ENCODE measurements at regions not wholly inside any gene's neighbourhood (a gene's known extent, or its start where the extent isn't known, plus 50 kb on each side); places are given as distances from the start of the nearest gene placed in this dataset.

DNA sequence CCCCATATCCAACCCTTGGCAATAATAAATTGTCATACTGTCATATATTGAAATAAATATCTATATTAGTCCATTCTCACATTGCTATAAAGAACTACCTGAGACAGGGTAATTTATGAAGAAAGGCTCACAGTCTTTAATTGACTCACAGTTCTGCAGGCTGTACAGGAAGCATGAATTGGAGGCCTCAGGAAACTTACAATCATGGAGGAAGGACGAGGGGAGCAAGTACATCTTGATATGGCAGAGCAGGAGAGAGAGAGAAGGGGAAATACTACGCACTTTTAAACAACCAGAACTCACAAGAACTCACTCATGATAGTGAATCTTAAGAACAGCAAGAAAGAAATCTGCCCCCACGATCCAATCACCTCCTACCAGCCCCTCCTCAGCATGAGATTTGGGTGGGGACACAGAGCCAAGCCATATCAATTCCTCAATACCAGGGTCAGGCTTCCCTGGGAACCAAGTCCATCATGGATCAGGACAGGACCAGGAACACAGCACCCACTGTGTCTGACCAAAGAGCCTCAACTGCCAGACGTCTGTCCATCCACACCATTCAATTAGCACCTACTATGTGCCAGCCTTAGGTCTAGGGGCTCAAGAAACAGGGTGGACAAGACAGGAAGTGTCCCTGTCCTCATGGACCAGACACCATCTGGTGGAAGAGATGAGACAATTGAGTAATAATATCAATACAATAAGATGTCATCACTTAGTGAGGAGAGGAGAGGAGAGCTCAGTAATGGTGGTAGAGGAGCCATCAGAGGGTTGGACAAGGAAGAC is 56.9 kb upstream of the TOP3B start:
- TF ChIP-seq, protein P1, sequence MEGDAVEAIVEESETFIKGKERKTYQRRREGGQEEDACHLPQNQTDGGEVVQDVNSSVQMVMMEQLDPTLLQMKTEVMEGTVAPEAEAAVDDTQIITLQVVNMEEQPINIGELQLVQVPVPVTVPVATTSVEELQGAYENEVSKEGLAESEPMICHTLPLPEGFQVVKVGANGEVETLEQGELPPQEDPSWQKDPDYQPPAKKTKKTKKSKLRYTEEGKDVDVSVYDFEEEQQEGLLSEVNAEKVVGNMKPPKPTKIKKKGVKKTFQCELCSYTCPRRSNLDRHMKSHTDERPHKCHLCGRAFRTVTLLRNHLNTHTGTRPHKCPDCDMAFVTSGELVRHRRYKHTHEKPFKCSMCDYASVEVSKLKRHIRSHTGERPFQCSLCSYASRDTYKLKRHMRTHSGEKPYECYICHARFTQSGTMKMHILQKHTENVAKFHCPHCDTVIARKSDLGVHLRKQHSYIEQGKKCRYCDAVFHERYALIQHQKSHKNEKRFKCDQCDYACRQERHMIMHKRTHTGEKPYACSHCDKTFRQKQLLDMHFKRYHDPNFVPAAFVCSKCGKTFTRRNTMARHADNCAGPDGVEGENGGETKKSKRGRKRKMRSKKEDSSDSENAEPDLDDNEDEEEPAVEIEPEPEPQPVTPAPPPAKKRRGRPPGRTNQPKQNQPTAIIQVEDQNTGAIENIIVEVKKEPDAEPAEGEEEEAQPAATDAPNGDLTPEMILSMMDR (IDR thresholded peaks at IDR 0.05), result no peak
- H3K9me3 Mint-ChIP-seq, result peaks cover 2% of the 10 kb centered on the region
- ATAC-seq (ENCODE audit: low read depth) (no peak), DNase-seq (no peak)
- peaks cover 84% of the 10 kb centered on the region for H3K4me1 Mint-ChIP-seq
- ChIA-PET CTCF (interaction anchor here (1.3 kb wide), 1 partner anchor 67 kb away, joined by 3 read pairs; no protein-coding TSS in a partner anchor), POLR2A (interaction anchor here (0.6 kb wide), 1 partner anchor 893 kb away, joined by 3 read pairs; no protein-coding TSS in a partner anchor)
- peak overlapping the region; percentile 64 for H3K27ac Mint-ChIP-seq
- intact Hi-C loops (cut with micrococcal nuclease), result loop anchor here (10.0 kb wide), 1 partner anchor 685 kb away; no protein-coding TSS in a partner anchor
- no peaks in the 10 kb centered on the region for H3K36me3 Mint-ChIP-seq (ENCODE audit: low read depth)
- no peak overlapping the region for H3K4me3 Mint-ChIP-seq
- H3K27me3 Mint-ChIP-seq, result no peaks in the 10 kb centered on the region

DNA sequence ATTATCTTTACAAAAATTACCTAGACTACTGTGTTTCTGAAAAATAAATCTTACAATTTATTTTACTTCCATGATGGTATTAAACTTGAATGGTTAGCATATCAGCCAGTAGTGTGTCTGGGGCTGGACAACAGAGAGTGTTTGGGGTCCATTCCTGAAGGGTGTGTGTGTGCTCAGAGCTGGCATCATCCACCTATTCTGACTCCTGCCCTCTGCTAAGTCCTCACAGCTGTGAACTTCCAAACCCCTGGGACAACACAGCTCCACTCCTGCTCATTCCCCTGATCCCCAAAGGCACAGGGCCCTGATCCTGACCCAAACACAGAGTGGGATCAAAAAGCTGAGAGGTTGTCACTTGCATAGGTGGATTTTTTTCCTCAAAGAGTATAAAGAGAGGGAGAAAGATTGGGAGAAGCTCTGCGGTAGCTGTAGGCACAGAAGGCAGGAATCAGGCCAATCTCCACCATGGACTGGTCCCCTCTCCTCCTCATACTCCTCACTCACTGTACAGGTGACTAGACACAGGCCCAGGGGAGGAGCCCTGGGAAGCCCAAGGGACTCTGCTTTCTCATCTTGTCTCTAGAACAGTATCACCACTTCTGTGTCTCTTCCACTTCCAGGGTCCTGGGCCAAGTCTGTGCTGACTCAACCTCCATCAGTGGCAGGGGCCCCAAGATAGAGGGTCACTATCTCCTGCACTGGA is 55.7 kb upstream of the TOP3B start:
- peak overlapping the region; percentile 55 for H3K4me3 Mint-ChIP-seq
- peak; percentile 59 for ATAC-seq (ENCODE audit: low read depth)
- intact Hi-C loops (cut with micrococcal nuclease), result loop anchor here (10.0 kb wide), 1 partner anchor 686 kb away; no protein-coding TSS in a partner anchor
- peaks cover 86% of the 10 kb centered on the region for H3K4me1 Mint-ChIP-seq
- no peak for DNase-seq
- H3K36me3 Mint-ChIP-seq (ENCODE audit: low read depth), result no peaks in the 10 kb centered on the region
- TF ChIP-seq, protein P1 (IDR thresholded peaks at IDR 0.05), result no peak
- ChIA-PET POLR2A (interaction anchor here (0.6 to 1.6 kb wide), 2 partner anchors 69 to 894 kb away, joined by 3 read pairs; no protein-coding TSS in a partner anchor), CTCF (interaction anchor here (1.3 kb wide), 2 partner anchors 66 to 72 kb away, joined by 3 to 7 read pairs; no protein-coding TSS in a partner anchor)
- H3K27ac Mint-ChIP-seq, result peak overlapping the region; percentile 59
- H3K27me3 Mint-ChIP-seq, result no peaks in the 10 kb centered on the region
- H3K9me3 Mint-ChIP-seq, result peaks cover 2% of the 10 kb centered on the region

DNA sequence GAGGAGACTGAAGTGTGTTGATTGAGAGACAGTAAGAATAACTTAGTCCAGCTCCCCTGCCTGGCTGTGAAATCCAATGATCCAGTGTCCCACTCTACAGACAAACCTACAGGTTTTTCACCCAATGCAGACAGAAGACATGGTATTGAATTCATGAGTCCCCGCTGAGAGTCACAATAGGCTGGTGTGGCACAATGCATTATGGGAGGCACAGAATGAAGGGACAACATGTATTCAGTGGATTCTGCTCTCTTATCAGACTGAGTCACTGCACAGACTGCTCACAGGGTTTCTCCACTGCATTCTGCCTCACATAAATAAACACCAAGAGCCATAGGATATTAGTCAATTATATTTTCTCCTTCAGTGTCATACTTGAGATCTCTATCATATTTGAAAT is 55.2 kb upstream of the TOP3B start:
- H3K4me3 Mint-ChIP-seq, result peak overlapping the region; percentile 29
- H3K27me3 Mint-ChIP-seq, result no peaks in the 10 kb centered on the region
- CTCF ChIA-PET, result interaction anchor here (1.3 kb wide), 2 partner anchors 66 to 73 kb away, joined by 3 to 7 read pairs; no protein-coding TSS in a partner anchor
- H3K9me3 Mint-ChIP-seq, result peaks cover 2% of the 10 kb centered on the region
- DNase-seq (no peak), ATAC-seq (ENCODE audit: low read depth) (peak; percentile 19)
- TF ChIP-seq, protein P1 (IDR thresholded peaks at IDR 0.05), result no peak
- H3K27ac Mint-ChIP-seq, result peak overlapping the region; percentile 86
- no peaks in the 10 kb centered on the region for H3K36me3 Mint-ChIP-seq (ENCODE audit: low read depth)
- H3K4me1 Mint-ChIP-seq, result peaks cover 86% of the 10 kb centered on the region
- POLR2A ChIA-PET, result interaction anchor here (1.0 to 2.1 kb wide), 4 partner anchors 61 to 130 kb away, joined by 3 to 7 read pairs (median 3); no protein-coding TSS in a partner anchor
- intact Hi-C loops (cut with micrococcal nuclease), result loop anchor here (10.0 kb wide), 1 partner anchor 687 kb away; no protein-coding TSS in a partner anchor

DNA sequence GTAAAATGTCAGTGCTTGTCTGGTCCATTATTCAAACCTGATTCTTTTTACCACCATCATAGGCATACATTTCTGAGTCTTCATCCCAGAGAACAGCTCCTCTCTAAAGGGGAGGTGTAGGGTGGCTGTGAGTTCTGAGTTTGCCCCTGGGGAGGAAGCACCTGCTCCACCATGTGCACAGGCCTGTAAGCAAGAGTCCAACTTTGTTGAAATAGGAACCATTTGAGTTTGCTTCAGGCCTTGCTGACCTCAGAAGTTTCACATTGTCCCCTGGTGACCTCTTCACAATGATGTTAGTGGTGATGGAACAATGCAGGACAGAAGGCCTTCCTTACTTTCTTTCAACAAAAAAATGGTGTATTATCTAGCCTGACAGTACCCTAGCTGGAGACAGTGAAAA is 54.6 kb upstream of the TOP3B start:
- Mint-ChIP-seq H3K36me3 (ENCODE audit: low read depth) (no peaks in the 10 kb centered on the region), H3K27ac (peak overlapping the region; percentile 86), H3K9me3 (peaks cover 2% of the 10 kb centered on the region), H3K4me1 (peaks cover 88% of the 10 kb centered on the region), H3K27me3 (no peaks in the 10 kb centered on the region), H3K4me3 (peak overlapping the region; percentile 63)
- POLR2A ChIA-PET, result interaction anchor here (0.9 to 2.1 kb wide), 5 partner anchors 56 to 131 kb away, joined by 3 to 7 read pairs (median 3); no protein-coding TSS in a partner anchor
- intact Hi-C loops (cut with micrococcal nuclease), result loop anchor here (10.0 kb wide), 1 partner anchor 688 kb away; no protein-coding TSS in a partner anchor
- CTCF ChIA-PET, result interaction anchor here (1.3 kb wide), 1 partner anchor 74 kb away, joined by 7 read pairs; no protein-coding TSS in a partner anchor
- TF ChIP-seq, protein P1 (IDR thresholded peaks at IDR 0.05), result no peak
- DNase-seq, result no peak
- peak; percentile 81 for ATAC-seq (ENCODE audit: low read depth)

Data from activated B cell treated with CpG ODN at 0.5 μM for 24 hours (primary cell).